ENCODE measurements at regions not wholly inside any gene's neighbourhood (a gene's known extent, or its start where the extent isn't known, plus 50 kb on each side); places are given as distances from the start of the nearest gene placed in this dataset.

GRCh38 chr7:22676385-22676784 is 50.6 kb upstream of the IL6 start:
- no peak for DNase-seq

- DNase-seq = peak; percentile 61
Measured at GRCh38 chr7:22675917-22676343, 51.1 kb upstream of the IL6 start.

GRCh38 chr7:22675421-22675820 is 51.6 kb upstream of the IL6 start:
- no peak for DNase-seq

DNA sequence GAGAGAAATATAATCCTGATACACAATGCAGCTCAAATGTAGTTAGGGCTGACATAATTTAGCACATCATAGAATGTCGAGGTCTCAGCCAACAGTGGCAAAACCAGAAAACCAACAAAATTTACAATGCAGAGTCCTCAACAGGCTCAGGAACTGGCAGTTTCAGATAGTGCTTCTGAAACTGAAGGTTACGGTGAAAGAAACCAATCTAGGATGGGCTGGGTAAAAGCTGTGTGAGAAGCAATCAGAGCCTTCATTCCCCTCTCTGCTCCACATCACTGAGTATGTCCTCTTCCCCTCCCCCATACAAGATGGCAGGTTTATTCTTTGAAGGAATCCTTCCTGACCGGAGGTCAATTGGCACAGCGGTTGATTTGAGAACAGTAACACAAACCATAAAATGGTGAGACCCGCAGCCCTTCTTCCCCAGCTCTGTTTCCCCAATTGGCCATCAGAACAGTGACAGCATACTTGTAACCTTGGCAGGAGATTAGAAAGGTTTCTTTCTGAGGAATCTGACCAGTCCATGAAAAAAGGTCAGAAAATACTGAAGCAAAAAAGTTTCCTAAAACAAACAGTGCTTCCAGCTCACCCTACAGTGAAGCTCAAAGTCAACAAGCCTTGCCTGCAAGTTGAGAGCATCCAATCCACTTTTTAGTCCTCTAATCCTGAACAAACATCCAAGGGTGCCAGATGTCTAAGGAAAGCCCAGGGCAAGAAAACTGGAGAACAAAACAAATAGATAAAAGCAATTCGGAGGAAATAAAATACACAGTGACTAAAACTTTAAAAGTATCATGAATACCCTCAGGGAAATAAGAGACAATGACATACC is 53.9 kb upstream of the IL6 start:
- no peak for DNase-seq

DNA sequence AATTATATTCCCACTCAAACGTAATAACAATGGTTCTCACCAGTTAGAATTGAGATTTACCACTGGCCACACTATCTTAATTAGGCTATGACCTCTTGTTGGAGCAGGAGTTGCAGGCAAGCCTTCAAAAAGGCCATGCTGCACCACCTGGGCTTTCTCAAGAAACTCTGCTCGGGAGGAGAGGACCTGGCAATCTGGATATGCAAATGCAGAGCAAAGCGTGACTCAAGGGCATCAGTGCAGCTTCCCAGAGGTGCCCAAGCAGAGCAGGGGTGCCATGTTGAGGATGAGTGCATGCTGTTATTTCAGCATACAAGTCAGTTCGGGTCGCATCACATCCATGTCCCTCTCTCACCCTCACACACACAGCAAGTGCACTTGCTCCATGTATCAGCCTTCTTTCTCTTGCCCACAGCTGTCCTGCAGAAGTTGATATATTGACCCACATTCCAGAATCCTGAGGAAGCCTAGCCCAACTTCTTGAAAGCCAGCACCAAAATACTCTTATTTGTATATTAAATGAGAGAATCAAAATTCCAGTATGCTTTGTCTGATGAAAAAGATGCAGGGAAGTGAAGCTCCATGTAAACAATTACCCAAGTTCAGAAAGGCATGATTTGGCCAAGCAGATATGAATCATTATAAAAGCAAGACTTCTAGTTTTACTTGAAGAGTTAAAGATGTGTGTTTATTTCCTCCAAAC is 55.7 kb upstream of the IL6 start:
- DNase-seq = no peak

DNA sequence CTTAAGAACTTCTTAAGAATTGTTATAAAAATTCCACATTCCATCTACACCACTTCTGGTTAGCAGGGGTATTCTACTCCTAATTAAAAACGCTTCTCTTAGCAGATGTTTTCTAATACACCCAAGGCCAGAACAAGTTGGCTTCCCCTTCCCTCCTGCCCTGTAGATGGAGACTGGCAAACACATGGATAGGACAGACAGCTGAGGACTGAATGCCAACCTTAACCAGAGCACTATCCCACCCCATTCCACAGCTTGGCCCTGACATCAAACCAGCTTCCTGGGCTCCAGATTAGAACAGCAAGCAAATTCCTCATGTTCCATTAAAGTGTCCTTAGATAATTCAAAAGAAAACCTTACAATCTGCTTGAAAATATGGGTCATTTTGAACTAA is 56.6 kb upstream of the IL6 start:
- DNase-seq = no peak

DNA sequence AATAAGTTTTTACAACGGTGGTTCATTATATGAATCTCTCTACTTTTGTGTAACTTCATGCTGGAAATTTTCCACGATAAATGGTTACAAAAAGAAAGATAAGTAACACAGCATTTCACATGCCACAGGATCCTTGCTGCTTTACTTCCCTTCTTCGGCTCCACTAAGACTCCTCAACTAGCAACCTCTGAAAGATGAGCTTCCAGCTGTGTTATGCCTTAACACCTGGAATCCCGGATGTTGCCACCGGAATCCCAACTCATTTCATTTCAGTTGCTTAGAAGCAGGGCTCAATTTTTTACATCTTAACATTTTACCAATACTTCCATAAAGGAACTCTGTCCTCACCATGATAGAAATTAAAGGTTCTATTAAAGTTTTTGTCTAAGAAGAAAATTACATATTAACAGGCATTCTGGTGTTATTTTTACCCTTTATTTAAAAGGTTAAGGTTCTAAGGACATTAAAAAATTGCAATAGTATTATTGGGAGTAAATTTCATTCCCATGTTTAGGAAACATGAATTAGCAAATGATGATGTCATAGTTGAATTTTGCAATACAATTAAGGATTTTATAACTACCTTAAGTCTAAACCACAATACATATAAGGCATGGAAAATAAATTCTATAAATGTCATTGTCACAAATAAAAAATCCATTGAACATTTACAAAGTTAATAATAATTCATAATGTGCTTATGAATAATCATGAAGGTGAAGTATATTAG is 57.1 kb upstream of the IL6 start:
- no peak for DNase-seq

GRCh38 chr7:22668971-22669401 is 58.0 kb upstream of the IL6 start:
- no peak for DNase-seq

DNA sequence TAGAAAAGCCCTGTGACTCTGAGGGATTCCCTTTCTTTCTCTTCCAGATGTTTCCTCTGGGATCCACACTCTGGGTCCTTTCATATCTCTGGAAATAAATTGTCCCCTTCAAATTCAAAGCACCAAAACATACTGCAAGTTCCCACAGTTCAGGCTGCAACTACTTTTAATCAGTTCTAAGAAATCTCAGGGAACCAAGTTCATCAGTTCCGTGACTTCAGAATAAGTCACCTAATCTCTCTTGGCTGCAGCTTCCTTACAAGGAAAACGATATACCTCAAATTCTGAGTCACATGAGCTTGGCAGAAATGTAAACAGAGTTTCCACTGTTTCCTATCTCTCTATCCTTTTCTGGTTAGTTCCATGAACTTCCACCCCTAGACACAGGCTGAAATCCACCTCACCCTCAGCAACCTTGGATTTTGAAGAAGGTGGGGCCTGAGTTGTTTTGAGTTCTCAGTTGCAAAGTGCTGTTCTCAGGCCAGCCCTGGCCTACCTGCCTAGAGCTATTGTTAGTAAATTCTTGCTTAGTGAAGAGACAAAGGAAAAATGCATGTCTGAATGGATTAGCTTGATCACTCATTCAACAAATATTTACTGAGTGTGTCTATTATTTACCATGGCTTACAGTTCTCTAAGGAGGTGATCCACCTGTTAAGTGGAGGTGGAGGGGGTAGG is 59.3 kb upstream of the IL6 start:
- no peak for DNase-seq

- DNase-seq = no peak
Measured at GRCh38 chr7:22667187-22667561, 59.8 kb upstream of the IL6 start.

GRCh38 chr7:22666732-22667131 is 60.3 kb upstream of the IL6 start:
- no peak for DNase-seq

- peak; percentile 55 for DNase-seq
Measured at GRCh38 chr7:22665923-22666322, 61.1 kb upstream of the IL6 start.

- DNase-seq = no peak
Measured at GRCh38 chr7:22664988-22665798, 61.8 kb upstream of the IL6 start.

DNA sequence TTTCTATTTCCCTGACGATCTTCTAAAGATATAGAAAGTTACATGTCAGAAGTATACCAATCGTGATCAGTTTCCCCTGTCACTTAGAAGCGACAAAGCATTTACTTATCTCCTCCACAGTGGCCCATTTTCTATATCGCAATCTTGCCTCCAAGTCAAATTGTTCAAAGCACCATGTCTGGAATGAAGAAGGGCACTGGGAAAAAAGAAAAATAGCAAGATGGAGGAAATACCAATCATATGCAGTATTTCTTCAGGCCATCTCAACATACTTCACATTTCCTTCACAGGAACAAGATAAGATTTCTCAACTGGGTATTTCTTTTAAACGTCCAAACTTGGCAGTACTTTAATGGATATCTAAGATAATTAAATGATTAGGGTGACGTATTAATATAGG is 63.3 kb upstream of the IL6 start:
- DNase-seq = no peak

DNA sequence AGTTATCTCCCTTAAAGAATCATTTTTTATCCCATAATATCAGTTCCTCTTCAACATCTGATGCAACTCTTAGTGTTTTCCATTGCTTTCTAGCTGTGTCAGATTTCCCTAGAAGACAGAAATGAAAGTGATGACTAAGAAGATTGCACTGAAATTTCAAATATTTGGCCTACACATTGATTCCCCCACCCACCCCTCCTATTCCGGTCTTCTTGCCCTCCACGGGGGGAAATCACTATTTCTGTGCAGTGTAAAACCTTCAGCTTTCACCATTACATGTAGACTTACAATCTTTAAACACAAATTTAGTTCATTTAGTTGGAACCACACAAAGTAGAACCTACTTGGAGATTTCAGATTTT is 63.7 kb upstream of the IL6 start:
- DNase-seq = peak; percentile 38

GRCh38 chr7:22662556-22663356 is 64.2 kb upstream of the IL6 start:
- DNase-seq = no peak

- no peak for DNase-seq
Measured at GRCh38 chr7:22662036-22662435, 65.0 kb upstream of the IL6 start.

GRCh38 chr7:22660732-22661131 is 66.3 kb upstream of the IL6 start:
- DNase-seq = no peak

DNA sequence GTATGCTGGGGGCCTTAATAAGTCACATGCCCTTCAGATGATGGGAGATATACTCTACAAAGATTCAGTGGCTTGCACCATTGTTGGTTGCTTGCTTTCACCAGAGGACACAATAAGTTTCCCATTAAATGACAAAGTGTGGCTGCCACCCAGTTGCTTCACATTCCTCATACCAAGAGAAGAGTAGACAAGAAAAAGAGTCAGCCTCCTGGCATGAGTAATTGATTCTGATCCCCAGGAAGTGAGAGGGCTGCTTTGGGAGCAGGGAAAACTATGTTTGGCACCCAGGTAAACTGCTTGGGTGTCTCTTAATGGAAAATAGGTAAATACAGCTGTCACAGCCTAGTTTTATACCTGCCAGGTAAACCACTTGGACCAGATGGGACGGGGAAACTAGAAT is 66.7 kb upstream of the IL6 start:
- DNase-seq = no peak

DNA sequence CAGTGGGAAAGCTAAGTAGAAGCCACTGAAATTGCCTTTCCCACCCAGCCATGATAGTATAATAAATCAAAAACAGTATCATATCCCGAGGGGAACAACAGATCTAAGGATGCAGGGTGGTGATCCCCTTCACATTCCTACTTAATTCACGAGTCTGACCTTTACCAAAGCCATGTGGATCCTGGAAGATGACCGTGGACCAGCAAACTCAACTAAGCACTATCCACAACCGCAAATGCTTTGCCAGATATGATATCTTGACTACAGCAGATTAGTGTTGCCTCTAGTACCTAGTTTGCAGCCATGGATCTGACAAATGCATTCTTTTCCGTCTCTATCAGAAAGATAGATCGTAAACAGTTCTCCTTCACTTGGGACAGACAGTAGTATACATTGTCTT is 67.3 kb upstream of the IL6 start:
- DNase-seq = no peak

- DNase-seq = no peak
Measured at GRCh38 chr7:22658031-22658430, 69.0 kb upstream of the IL6 start.

GRCh38 chr7:22657479-22657878 is 69.5 kb upstream of the IL6 start:
- DNase-seq = no peak
